GM18907 (cell line): ENCODE measurements at regions not wholly inside any gene's neighbourhood (a gene's known extent, or its start where the extent isn't known, plus 50 kb on each side); places are given as distances from the start of the nearest gene placed in this dataset.

Source experiments
- ATAC-seq: cut with Tn5 transposase; IDR thresholded peaks from one replicate; pipeline ENCODE4 v1.9.1; 2021; ENCODE audit warnings: mild to moderate bottlenecking, moderate library complexity; ENCODE audit not compliant: unreplicated experiment

DNA sequence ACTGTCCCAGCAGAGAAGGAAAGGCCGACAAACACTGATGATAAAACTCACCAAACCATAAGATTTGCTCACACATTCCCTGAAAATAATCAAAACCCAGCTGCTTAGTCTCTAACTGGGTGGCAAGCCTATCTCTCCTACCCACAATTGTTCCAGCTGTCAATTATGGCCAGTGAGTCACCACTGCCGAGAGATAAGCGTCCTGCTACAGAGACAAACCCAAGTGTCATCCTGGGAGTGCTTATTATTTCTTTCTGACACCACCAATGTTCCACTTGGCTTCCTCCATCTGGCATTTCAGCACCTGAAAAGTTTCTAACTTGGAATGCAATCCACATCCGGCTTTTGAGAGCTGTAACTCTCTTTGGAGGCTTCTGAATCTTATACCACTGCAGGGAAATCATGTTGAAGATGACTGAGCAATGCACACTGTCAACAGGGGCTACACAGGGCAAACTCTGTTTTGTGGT, 51.5 kb upstream of the VAV3 start:
- ATAC-seq, result no peak
